MCF 10A (cell line): ENCODE measurements at regions not wholly inside any gene's neighbourhood (a gene's known extent, or its start where the extent isn't known, plus 50 kb on each side); places are given as distances from the start of the nearest gene placed in this dataset.
"Not testable (repeated sequence)": the region's sequence is repeated elsewhere in the genome, so short reads cannot be mapped to it uniquely, and the experiment has no call there.

ENCODE experiments used
- BruUV-seq: library from RNA; stranded (reverse); fragments of 400-500 nt; replicated peaks from 2 replicates; lab custom pipeline; 2021; lab: Mats Ljungman, UMichigan
- CTCF ChIA-PET: fragments of 300-600 bp; sonication (Branson Sonifier 250); formaldehyde crosslinking; extraction: SDS; loops from one replicate; lab custom pipeline; 2021; ENCODE audit warnings: antibody characterized with exemption, inconsistent platforms; lab: Yijun Ruan, JAX
- POLR2A ChIA-PET: fragments of 300-600, 350-650 bp; sonication (Branson Sonifier 250); formaldehyde crosslinking; extraction: SDS; loops from one replicate; lab custom pipeline; 2020; ENCODE audit warnings: antibody characterized with exemption, inconsistent platforms; lab: Yijun Ruan, JAX
- DNase-seq: peaks from one replicate; pipeline ENCODE4 v3.0.0-alpha.2; 2018; ENCODE audit not compliant: unreplicated experiment
- H3K27ac Mint-ChIP-seq: one replicate; pipeline ENCODE4 v1.8.0; 2022; ENCODE audit warnings: mild to moderate bottlenecking, low read depth, mixed read lengths; ENCODE audit not compliant: unreplicated experiment
- H3K27me3 Mint-ChIP-seq: one replicate; pipeline ENCODE4 v1.8.0; 2022; ENCODE audit warnings: mixed read lengths; ENCODE audit not compliant: insufficient read depth, unreplicated experiment
- H3K36me3 Mint-ChIP-seq: one replicate; pipeline ENCODE4 v1.8.0; 2022; ENCODE audit warnings: mild to moderate bottlenecking, moderate library complexity, mixed read lengths; ENCODE audit not compliant: insufficient read depth, unreplicated experiment
- H3K4me1 Mint-ChIP-seq: one replicate; pipeline ENCODE4 v1.8.0; 2022; ENCODE audit warnings: mixed read lengths; ENCODE audit not compliant: insufficient read depth, unreplicated experiment
- H3K4me3 Mint-ChIP-seq: one replicate; pipeline ENCODE4 v1.8.0; 2022; ENCODE audit warnings: mild to moderate bottlenecking, moderate library complexity, mixed read lengths; ENCODE audit not compliant: unreplicated experiment
- H3K9me3 Mint-ChIP-seq: one replicate; pipeline ENCODE4 v1.8.0; 2022; ENCODE audit warnings: mixed read lengths; ENCODE audit not compliant: unreplicated experiment
- CTCF ChIP-seq: fragments of 200-600 bp; IDR thresholded peaks from one replicate; pipeline ENCODE4 v1.8.0; 2022; ENCODE audit warnings: antibody characterized with exemption, mild to moderate bottlenecking; ENCODE audit not compliant: unreplicated experiment
- intact Hi-C: fragments of 100-400 bp; cut with micrococcal nuclease; formaldehyde crosslinking; loops from 2 replicates; pipeline ENCODE4 v1.14.1; 2022

GRCh38 chr6:92648364-92649086, 770.8 kb downstream of the EPHA7 start:
- intact Hi-C loops: no loop called here
- POLR2A ChIA-PET: interaction anchor here (1.1 kb wide), 1 partner anchor 771 kb away, joined by 4 read pairs; no protein-coding TSS in a partner anchor

GRCh38 chr6:92647630-92648029, 771.7 kb downstream of the EPHA7 start:
- Mint-ChIP-seq H3K36me3 (no peaks in the 10 kb centered on the region), H3K27me3 (no peaks in the 10 kb centered on the region), H3K4me3 (no peak overlapping the region), H3K4me1 (no peaks in the 10 kb centered on the region), H3K9me3 (peaks cover 11% of the 10 kb centered on the region), H3K27ac (no peak overlapping the region)
- CTCF ChIA-PET: no interaction called here
- intact Hi-C loops: no loop called here
- peak; percentile 34 for DNase-seq
- POLR2A ChIA-PET: no interaction called here
- BruUV-seq: no TSS peak
- TF ChIP-seq CTCF: no peak

More at GRCh38 chr6:92648364-92649086, 770.8 kb downstream of the EPHA7 start:
- Mint-ChIP-seq H3K36me3 (no peaks in the 10 kb centered on the region), H3K9me3 (peaks cover 9% of the 10 kb centered on the region), H3K27me3 (no peaks in the 10 kb centered on the region), H3K27ac (no peak overlapping the region), H3K4me3 (no peak overlapping the region), H3K4me1 (no peaks in the 10 kb centered on the region)
- no peak for TF ChIP-seq CTCF
- no TSS peak for BruUV-seq
- no peak for DNase-seq
- CTCF ChIA-PET: interaction anchor here (0.7 kb wide), 1 partner anchor 24 kb away, joined by 3 read pairs; no protein-coding TSS in a partner anchor

- intact Hi-C loops, POLR2A ChIA-PET, H3K4me3 Mint-ChIP-seq, H3K27ac Mint-ChIP-seq, H3K9me3 Mint-ChIP-seq, H3K36me3 Mint-ChIP-seq, H3K4me1 Mint-ChIP-seq, H3K27me3 Mint-ChIP-seq, BruUV-seq, CTCF ChIA-PET: not testable (repeated sequence)
- DNase-seq: peak; percentile 43
- peak; percentile 19 for TF ChIP-seq CTCF
Measured at GRCh38 chr6:92644104-92644791, 775.1 kb downstream of the EPHA7 start.

GRCh38 chr6:92635553-92636153, 783.7 kb downstream of the EPHA7 start:
- BruUV-seq: no TSS peak
- DNase-seq: no peak
- H3K36me3 Mint-ChIP-seq: no peaks in the 10 kb centered on the region
- TF ChIP-seq CTCF: no peak
- H3K27ac Mint-ChIP-seq: no peak overlapping the region
- H3K4me1 Mint-ChIP-seq: peaks cover 11% of the 10 kb centered on the region
- POLR2A ChIA-PET: no interaction called here
- CTCF ChIA-PET: interaction anchor here (0.7 kb wide), 1 partner anchor 154 kb away, joined by 3 read pairs; no protein-coding TSS in a partner anchor
- intact Hi-C loops: no loop called here
- no peaks in the 10 kb centered on the region for H3K27me3 Mint-ChIP-seq
- no peak overlapping the region for H3K4me3 Mint-ChIP-seq
- no peaks in the 10 kb centered on the region for H3K9me3 Mint-ChIP-seq
